Nucleus accumbens (tissue), 56 donors: ENCODE measurements at regions not wholly inside any gene's neighbourhood (a gene's known extent, or its start where the extent isn't known, plus 50 kb on each side); places are given as distances from the start of the nearest gene placed in this dataset.

Experiments used
- DNase-seq, 56 donors: peaks; one replicate each; lab custom pipeline; 2025; lab: John Stamatoyannopoulos, UW

DNA sequence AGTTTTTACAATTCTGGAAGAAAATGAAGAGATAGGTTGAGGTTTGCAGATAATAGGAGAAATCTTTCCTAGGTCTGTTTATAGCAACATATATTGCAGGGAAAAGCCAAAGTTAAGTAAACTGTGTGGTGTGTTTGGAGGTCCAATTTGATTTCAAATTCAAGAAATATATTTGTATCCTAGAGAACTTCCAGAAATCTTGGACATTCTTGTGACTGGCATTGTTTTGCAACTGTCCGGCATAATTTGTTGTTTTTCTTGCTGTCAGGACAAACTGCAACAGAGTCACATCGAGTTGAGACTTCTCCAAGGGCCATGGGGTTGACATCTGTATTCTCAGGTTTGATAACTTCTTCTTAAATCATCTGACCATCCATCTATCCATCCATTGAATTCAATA, 170.9 kb upstream of the ZEB2 start:
- DNase-seq = no peak

- DNase-seq = no peak
Measured at GRCh38 chr2:144686518-144687215, 166.7 kb upstream of the ZEB2 start.

DNA sequence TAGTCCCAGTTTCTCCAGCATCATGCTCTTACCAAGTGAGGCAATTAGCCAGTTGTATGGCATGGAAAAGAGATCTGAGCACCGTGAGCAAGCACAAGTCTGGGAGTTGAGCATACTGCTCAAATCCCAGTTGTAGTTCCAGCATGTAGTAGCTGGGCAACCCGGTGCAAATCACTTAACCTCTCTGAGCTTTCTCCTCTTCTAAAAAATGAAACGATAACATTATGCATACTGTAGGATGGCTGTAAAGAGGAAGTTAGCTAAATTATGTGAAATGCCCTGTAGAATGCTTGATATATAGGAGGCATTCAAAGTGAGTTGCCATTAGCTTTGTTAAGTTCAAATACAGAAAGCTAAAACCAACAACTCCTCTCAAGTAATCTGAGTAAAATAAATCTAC, 164.0 kb upstream of the ZEB2 start:
- DNase-seq = no peak

DNA sequence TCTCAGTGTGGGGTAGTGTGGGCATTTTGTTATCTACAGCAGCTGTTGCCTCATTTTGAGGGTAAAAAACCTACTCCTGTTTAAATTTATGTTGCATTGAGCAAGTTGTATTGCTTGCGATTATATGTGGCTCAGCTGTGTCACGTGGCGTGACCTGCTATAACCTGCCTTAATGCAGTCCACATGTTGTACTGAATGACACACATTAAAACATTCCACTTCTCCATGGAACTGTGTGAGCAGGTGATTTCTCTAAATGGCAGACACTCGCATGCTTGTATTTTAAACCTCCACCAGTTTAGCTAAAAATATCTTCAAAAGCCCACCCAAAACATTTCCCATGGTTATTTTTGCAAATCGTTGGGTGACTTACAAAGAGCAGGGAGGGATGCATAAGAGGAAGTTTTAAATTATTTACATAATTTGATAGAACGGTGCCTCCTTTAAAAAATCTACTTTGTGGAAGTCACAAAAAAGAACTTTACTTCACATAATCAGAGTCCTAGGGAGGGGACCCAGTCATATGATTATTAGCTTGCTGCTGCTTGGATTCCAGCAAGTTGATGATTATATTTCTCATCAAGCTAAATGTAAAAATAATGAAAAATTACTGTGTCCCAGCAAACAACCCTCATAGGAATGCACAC, 163.3 kb upstream of the ZEB2 start:
- no peak for DNase-seq

- no peak for DNase-seq
Measured at GRCh38 chr2:144682248-144682647, 162.3 kb upstream of the ZEB2 start.

DNA sequence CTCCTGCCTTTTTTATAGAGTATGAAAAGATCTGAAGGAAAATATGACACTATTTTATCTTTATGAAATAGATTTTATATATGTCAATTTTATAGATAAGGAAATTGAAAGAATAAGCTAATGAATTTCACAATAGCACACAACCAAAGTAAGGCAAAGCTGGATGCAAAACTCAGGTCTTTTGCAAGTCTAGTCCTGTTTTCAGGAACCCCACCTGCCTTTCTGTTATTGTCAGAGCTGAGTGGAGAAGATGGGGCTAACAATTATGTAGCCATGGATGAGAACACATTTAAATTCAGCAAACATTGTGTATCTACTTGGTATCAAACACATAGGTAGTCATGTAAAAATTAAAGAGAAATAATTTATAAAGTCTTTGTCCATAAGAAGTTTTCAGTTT, 161.5 kb upstream of the ZEB2 start:
- DNase-seq = no peak

- DNase-seq = no peak
Measured at GRCh38 chr2:144679942-144680341, 160.0 kb upstream of the ZEB2 start.

- no peak for DNase-seq
Measured at GRCh38 chr2:144678736-144679135, 158.8 kb upstream of the ZEB2 start.

DNA sequence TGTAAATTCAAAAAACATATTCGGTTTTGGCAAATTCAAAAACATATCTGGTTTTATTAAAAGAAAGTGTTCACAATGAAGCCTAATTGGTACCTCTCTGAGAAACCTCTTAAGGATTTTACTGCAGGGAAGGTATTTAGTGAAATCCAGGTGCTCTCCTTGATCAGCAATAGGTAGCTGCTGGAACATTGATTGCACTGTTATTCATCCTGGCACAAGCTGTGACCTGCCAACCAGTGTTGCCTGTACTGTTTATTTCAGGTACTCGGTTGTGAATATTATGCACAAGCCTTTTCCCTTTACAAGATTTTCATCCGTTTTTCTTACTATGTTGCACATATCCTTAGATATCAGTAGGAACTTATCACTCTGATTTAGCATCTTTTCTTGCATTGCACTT, 155.8 kb upstream of the ZEB2 start:
- DNase-seq = no peak

DNA sequence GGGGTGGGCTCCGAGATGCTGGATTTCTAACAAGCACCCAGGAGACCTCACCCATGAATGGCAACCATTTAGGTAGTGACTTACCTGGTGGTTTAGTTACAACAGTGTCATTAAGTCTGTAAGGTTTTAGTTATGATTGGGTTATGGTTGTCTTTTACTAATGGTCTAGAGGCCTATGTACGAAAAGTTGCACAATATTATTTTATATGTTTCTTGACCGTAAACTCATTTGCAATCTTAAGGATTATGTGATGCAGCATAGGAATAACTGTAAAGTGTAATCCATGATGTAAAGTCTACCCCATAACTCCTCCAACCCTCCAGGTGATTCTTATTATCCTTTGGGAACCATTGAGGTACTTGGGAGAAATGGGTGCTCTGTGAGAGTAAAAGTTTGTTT, 155.4 kb upstream of the ZEB2 start:
- DNase-seq = no peak

- no peak for DNase-seq
Measured at GRCh38 chr2:144674071-144674470, 154.2 kb upstream of the ZEB2 start.

DNA sequence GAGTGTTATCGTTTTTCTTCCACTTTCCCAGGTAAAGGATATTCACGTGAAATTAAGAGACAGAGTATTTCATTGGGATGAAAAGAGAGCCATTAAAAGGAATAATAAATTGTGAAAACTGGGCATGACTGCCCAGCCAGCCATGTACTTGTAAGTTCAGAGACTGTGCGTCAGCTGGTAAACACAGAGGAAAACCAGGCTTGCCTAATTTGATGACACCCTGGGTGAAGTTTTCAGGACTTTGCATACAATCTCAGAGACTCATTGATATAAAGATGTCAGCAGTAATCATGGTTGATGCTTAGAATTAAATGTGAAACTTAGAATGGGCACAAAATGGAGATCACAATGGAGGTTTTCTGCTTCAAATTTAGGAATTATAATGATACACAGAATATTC, 153.5 kb upstream of the ZEB2 start:
- no peak for DNase-seq

DNA sequence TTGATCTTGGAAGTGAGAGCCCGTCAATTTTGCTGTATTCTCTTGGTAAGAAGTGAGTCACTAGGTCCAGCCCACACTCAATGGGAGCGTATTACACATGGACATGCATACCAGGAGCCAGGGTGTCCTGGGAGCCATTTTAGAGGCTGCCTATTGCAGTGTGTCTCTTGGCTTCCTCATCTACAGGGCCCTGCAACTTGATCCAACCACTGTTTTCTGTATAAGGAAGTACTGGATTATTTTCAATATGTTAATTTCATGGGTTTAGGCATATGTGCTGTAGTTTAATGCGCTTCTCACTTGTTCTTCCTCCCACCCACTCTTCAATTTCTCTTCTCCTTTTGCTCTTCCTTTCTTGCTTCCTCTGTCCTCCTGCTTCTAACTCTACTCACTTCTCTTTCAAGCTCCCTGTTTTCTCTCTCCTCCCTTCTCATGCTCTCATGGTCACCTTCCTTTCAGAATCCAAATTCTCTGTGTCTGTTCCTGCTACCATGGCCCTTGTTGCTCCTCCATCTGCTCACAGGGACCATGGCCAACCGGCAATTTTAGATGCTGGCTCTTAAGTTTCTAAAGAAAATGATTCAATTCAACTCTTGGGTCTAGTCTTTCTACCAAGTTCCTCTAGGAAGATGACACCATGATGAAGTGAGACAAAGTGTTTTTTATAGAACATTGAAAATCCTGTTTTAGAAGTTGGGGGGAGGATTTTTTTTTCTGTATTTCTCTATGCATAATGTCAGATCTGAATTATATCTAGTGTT, 152.0 kb upstream of the ZEB2 start:
- no peak for DNase-seq

GRCh38 chr2:144670738-144671137, 150.8 kb upstream of the ZEB2 start:
- no peak for DNase-seq

- DNase-seq = no peak
Measured at GRCh38 chr2:144670080-144670479, 150.2 kb upstream of the ZEB2 start.

DNA sequence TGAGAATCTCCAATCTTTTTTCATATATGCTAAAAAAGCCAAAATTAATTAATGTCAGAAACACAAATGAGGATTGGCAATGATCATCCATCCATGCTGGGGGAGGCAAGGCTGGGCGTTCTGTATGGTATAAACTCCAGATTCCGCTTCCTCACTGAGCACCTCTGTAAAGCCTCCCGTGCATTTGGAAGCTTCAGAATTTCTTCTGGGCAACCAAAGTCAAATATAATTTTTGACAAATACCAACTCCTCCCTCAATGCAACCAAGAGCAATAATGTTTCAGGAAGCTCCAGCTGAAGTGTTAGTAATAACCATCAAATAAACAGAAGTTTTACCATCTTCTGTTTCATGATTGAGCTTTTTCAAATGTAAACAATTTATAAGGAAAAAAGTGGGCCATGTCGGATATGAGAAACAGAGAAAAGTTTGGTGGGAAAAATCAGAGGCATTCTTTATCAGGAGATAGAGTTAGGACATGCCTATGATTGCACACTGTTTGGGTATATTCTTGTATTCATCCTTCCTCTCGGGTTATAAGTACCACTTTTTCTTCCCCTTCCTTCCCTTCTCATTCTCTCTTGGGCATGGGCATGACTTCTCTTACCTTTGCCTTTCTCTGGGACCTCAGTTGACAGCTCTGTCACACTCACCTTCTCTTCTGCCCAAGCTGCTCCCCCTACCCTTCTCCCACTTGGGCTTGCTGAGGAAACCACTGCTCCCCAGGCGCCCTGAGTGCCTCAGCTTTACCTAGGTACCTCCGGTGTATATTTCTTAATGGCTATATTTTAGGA, 149.5 kb upstream of the ZEB2 start:
- no peak for DNase-seq

GRCh38 chr2:144668493-144669110, 148.7 kb upstream of the ZEB2 start:
- no peak for DNase-seq

GRCh38 chr2:144666032-144666431, 146.1 kb upstream of the ZEB2 start:
- no peak for DNase-seq

DNA sequence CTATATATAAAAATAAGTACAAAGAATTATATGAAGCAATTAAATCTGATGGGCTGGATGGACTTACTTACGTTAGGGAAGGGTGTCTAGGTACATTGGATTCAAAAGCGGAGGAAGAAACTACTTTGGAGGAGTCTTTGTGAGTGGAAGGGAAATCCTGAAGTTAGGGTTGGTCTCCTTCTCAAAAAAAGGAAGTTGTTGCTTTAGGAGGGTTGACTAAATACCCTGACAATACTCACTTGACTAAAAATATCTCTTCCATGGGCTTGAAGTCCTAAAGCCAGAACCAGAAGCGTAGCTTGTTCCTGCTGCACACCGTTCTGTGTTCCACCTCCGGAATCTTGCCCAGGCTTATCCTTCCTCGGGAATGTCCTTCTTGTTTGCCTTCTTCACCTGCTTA, 143.3 kb upstream of the ZEB2 start:
- DNase-seq = no peak

DNA sequence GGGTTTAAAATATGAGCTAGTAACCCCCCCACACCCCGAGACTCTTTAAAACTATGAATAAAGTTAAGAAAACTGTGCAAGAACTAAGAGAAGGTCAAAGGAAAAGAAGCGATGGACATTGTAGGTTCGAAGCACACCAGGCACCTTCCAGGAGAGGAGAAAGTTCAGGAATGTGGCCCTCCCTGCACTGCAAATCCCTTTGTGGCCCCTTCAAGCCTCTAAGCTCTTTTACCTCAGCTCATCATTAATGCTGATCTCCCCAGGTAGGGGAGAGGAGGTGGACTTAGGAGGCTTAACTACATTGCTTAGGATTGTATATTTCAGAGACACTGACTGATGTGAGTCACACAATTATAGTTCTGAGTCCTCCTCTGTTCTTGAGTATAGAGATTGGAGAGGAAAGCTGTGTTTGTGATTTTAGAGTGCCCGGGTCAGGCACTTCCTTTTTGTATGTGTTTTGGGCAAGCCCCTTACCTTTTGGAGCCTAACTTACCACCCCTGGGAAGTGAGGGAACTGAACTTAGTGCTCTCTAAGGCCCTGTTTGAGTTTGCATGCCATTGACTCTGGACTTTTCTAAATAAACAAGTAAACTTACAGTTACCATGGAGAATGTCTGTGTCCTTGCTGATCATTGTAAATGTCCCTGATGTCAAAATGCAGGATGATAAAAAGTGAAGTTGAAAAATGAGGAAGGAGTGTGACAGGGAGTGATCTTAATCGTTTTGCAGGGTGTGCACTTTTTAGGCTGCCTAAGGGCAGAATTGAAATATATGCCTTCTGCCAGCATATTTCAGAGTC, 140.8 kb upstream of the ZEB2 start:
- no peak for DNase-seq
